ENCODE measurements at regions not wholly inside any gene's neighbourhood (a gene's known extent, or its start where the extent isn't known, plus 50 kb on each side); places are given as distances from the start of the nearest gene placed in this dataset.

- DNase-seq (ENCODE audit: low spot score), result no peak
Measured at GRCh38 chr7:1316086-1316485, 83.4 kb downstream of the UNCX start.

GRCh38 chr7:1317646-1318045, 85.0 kb downstream of the UNCX start:
- no peak for DNase-seq (ENCODE audit: low spot score)
- in situ Hi-C loops (cut with HindIII; ENCODE audit: low sequenced_read_pairs), result no loop called here

More at GRCh38 chr7:1316086-1316485, 83.4 kb downstream of the UNCX start:
- in situ Hi-C loops (cut with HindIII; ENCODE audit: low sequenced_read_pairs), result no loop called here

DNA sequence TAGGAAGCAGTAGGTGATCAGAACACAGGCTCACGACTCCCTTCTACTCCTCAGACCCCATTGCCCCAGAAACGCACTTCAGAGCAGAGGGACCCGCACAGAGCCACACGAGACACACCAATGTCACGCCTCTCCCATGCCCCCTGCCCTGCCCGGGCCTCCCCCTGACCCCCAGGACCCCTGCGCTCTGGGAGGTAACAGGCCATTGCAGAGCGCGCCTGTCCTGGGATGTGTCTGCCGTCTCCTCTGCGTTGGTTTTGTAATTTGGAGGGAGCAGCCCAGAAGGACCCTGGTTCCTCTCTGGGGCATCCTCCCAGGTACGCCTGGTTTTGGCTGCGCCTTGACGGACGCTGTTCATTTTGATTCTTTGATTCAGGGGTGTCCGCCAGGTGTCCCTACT, 85.4 kb downstream of the UNCX start:
- in situ Hi-C loops (cut with HindIII; ENCODE audit: low sequenced_read_pairs), result no loop called here
- no peak for DNase-seq (ENCODE audit: low spot score)

DNA sequence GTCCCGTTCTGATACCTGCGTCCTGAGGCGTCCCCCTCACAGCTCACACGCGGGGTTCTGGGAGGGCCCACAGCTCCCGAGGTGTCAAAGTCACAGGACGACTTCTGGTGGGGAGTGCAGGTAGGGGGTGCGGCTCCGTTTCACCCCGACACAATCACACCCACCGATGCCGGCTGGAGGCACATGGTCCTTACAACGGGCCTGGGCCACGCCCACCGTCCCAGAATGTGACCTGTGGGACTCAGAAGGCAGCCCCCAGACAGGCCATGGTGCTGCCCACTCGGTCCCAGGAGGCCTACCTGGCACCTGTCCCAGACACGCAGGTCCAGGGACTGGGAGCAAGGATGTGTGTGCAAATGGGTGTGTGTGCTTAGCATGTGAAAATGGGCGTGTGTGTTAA, 86.0 kb downstream of the UNCX start:
- no peak for DNase-seq (ENCODE audit: low spot score)
- in situ Hi-C loops (cut with HindIII; ENCODE audit: low sequenced_read_pairs), result no loop called here

DNA sequence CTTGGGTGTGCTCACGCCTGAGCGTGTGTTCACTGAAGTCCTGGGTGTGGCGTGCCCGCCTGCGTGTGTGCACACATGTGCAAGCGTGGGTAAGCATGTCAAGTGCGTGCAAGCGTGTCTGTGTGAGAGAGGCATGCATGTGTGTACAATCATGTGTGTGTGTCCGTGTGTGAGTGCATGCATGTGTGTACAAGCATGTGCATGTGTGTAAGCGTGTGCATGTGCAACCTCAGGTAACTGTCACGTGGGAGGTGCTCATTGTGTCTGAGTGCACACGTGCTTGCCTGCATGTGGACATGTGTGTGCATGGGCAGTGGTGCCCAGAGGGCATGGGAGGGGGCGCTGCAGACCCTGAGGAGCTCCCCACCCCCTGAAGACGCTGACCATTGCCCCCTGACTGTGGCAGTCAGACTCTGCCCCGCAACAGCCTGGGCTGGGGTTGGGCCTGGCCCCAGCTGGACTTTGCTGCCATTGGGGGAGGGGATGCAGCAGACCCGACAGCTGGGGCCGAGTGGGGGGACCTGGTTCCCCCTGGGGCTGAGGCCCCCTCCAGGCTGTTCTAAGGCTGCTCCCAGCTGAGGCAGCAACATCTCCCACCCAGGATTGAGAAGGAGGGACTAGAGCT, 88.1 kb downstream of the UNCX start:
- in situ Hi-C loops (cut with HindIII; ENCODE audit: low sequenced_read_pairs), result no loop called here
- DNase-seq (ENCODE audit: low spot score), result no peak

- in situ Hi-C loops (cut with HindIII; ENCODE audit: low sequenced_read_pairs), result no loop called here
- DNase-seq (ENCODE audit: low spot score), result no peak
Measured at GRCh38 chr7:1321411-1322239, 89.0 kb downstream of the UNCX start.

DNA sequence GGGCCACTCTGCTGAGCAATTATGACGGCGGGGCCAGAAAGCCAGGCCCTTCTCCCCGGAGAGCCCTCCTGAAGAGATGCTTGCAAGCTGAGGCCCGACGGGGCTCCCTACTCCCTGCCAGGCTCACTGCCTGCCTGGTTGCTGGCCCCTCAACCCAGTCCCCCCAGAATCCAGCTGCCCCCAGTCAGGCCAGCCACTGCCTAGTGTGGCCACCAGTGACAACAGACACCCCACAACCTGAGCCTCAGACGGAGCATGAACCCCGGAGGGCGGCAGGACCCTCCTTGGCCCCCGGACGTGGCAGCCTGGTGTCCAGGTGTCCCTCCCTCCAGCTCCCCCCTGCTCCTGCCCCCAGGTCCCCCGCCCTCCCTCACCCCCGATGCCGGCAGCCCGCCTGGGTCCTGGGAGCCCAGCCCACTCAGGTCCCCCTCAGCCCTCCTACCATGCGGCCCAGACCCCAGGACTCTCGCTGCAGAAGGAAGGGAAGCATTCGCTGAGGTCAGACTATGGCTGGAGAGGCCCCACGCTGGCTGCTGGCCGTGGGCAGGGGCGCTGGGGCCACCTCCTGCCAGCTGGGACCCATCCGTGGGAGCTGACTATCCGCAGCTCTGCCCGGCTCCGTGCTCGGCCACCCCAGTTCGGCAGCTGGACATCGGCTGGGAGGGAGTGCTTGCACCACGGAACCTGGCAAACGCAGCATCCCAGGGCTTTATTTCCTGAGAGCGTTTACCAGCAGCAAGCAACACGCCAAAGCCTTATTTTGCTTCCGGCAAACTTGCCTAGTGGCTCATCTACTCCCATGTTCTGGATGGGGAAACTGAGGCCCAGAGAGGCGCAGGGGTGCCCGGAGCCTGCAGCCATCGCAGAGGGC, 89.8 kb downstream of the UNCX start:
- no peak for DNase-seq (ENCODE audit: low spot score)
- in situ Hi-C loops (cut with HindIII; ENCODE audit: low sequenced_read_pairs), result no loop called here

- no peak for DNase-seq (ENCODE audit: low spot score)
- in situ Hi-C loops (cut with HindIII; ENCODE audit: low sequenced_read_pairs), result no loop called here
Measured at GRCh38 chr7:1323178-1324027, 90.7 kb downstream of the UNCX start.

DNA sequence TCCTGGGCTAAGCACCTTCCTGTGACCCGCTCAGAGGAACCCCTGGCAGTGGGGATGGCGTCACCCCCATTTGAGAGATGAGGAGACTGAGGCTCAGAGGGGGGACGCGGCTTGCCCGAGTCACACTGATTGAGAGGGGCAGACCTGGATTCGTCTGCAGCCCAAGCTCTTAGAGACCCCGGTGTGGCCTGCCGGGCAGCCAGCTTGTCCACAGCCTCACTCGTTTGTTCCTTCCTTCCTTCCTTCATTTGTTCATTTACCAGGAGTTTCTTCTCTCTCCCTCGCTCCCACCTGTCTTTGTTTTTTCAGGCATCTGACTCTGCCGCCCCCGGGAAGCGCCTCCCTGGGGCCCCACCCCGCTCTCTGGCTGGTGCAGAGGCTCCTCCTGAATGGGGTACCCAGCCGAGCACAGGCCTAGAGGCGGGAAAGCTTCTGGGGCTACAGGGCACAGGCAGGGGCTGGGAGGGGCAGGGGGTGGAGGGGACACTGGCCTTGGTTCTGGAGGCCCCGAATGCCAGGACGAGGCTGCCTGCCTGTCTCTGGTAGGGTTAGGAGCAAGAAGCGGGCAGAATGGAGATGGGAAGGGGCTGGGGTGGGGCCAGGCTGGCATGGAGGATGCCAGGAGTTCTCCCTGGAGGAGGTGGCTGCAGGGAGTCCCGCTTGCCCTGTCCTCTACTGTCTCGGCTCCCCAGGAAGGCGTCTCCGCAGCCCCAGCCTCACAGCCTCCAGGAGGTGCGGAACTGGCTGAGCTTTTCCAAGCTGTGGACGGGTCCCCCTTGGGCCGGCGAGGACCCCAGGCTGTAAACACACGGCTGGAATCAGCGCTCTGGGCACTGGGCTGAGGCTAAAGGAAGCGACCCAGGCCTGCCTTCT, 91.6 kb downstream of the UNCX start:
- DNase-seq (ENCODE audit: low spot score), result no peak
- in situ Hi-C loops (cut with HindIII; ENCODE audit: low sequenced_read_pairs), result no loop called here

GRCh38 chr7:1325246-1325645, 92.6 kb downstream of the UNCX start:
- in situ Hi-C loops (cut with HindIII; ENCODE audit: low sequenced_read_pairs), result no loop called here
- DNase-seq (ENCODE audit: low spot score), result no peak

GRCh38 chr7:1325646-1326510, 93.2 kb downstream of the UNCX start:
- no peak for DNase-seq (ENCODE audit: low spot score)
- in situ Hi-C loops (cut with HindIII; ENCODE audit: low sequenced_read_pairs), result no loop called here

GRCh38 chr7:1326511-1326785, 93.8 kb downstream of the UNCX start:
- in situ Hi-C loops (cut with HindIII; ENCODE audit: low sequenced_read_pairs), result no loop called here
- DNase-seq (ENCODE audit: low spot score), result no peak

DNA sequence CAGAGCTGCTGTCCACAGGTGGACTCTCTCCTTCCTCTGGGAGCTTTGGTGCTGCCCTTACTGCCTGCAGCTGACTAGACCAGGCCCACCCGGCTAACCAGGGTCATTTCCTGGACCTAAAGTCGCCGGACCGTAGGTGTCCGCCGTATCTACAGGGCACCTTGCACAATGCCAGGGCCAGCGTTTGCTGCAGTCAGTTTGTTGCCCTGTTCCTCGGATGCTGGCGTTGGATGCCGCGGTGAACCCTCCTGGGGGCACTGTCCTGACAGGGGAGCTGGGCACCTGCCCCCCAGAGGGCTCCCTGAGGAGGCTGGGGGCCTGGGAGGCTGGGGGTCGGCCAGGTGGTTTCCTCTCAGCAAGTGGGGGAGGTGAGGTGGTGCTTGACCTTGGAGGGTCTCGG, 96.6 kb downstream of the UNCX start:
- no peak for DNase-seq (ENCODE audit: low spot score)
- in situ Hi-C loops (cut with HindIII; ENCODE audit: low sequenced_read_pairs), result no loop called here

GRCh38 chr7:1329966-1330800, 97.5 kb downstream of the UNCX start:
- no peak for DNase-seq (ENCODE audit: low spot score)
- in situ Hi-C loops (cut with HindIII; ENCODE audit: low sequenced_read_pairs), result no loop called here

- in situ Hi-C loops (cut with HindIII; ENCODE audit: low sequenced_read_pairs), result no loop called here
Measured at GRCh38 chr7:1330801-1331425, 98.2 kb downstream of the UNCX start.

More at GRCh38 chr7:1330801-1331425, 98.2 kb downstream of the UNCX start:
- no peak for DNase-seq (ENCODE audit: low spot score)
